Subcutaneous abdominal adipose tissue (tissue), 5 donors: ENCODE measurements at regions not wholly inside any gene's neighbourhood (a gene's known extent, or its start where the extent isn't known, plus 50 kb on each side); places are given as distances from the start of the nearest gene placed in this dataset.
A peak's percentile ranks its signal among the peaks of the same experiment; 100 is the strongest.

Source experiments
- H3K27ac ChIP-seq: one replicate; pipeline ENCODE4 v1.7.0; 2013; ENCODE audit warnings: low read depth, mild to moderate bottlenecking, inconsistent platforms, low read length, moderate library complexity
- H3K27me3 ChIP-seq, 5 donors: one replicate each; pipeline ENCODE4 v1.7.0; 2013; ENCODE audit warnings: low read length in 5 of 5, inconsistent platforms in 1 of 5; ENCODE audit not compliant: control insufficient read depth in 5 of 5, insufficient read depth in 4 of 5
- H3K36me3 ChIP-seq, 5 donors: one replicate each; pipeline ENCODE4 v1.7.0; 2013; ENCODE audit warnings: low read length in 5 of 5; ENCODE audit not compliant: control insufficient read depth in 5 of 5, insufficient read depth in 5 of 5
- H3K4me1 ChIP-seq, 5 donors: one replicate each; pipeline ENCODE4 v1.7.0; 2013; ENCODE audit warnings: low read length in 5 of 5, mild to moderate bottlenecking in 3 of 5, moderate library complexity in 1 of 5; ENCODE audit not compliant: control insufficient read depth in 5 of 5, insufficient read depth in 5 of 5
- H3K4me3 ChIP-seq, 5 donors: one replicate each; pipeline ENCODE4 v1.7.0; 2013; ENCODE audit warnings: low read length in 5 of 5, low read depth in 1 of 5
- H3K9ac ChIP-seq, 5 donors: one replicate each; pipeline ENCODE4 v1.7.0; 2013; ENCODE audit warnings: low read length in 5 of 5, mild to moderate bottlenecking in 4 of 5, moderate library complexity in 3 of 5
- H3K9me3 ChIP-seq, 5 donors: one replicate each; pipeline ENCODE4 v1.7.0; 2013; ENCODE audit warnings: low read length in 5 of 5; ENCODE audit not compliant: control insufficient read depth in 5 of 5
- donor health status: healthy.
- donor health status: healthy.
- donor health status: healthy.
- donor health status: healthy.
- donor health status: healthy.

DNA sequence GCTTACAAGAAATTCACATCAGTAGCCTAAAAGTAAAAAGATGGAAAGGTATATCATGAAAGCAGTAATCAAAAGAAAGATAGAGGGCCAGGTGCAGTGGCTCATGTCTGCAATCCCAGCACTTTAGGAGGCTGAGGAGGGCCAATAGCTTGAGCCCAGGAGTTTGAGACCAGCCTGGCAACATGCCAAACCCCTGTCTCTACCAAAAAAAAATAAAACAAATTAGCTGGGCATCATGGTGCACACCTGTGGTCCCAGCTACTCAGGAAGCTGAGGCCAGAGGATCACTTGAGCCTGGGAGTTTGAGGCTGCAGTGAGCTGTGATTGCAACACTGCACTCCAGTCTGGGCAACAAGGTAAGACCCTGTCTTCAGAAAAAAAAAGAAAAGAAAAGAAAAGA lies 55.5 kb downstream of the GSPT2 start:
- Histone ChIP-seq H3K4me3 (no peak overlapping the region), H3K9me3 (no peaks in the 10 kb centered on the region), H3K9ac (no peak overlapping the region), H3K4me1 (peaks cover 0 to 11% (median 3%) of the 10 kb centered on the region in 5 donors), H3K36me3 (no peaks in the 10 kb centered on the region), H3K27me3 (peaks cover 0 to 5% (median 0%) of the 10 kb centered on the region in 5 donors), H3K27ac (no peak overlapping the region)

DNA sequence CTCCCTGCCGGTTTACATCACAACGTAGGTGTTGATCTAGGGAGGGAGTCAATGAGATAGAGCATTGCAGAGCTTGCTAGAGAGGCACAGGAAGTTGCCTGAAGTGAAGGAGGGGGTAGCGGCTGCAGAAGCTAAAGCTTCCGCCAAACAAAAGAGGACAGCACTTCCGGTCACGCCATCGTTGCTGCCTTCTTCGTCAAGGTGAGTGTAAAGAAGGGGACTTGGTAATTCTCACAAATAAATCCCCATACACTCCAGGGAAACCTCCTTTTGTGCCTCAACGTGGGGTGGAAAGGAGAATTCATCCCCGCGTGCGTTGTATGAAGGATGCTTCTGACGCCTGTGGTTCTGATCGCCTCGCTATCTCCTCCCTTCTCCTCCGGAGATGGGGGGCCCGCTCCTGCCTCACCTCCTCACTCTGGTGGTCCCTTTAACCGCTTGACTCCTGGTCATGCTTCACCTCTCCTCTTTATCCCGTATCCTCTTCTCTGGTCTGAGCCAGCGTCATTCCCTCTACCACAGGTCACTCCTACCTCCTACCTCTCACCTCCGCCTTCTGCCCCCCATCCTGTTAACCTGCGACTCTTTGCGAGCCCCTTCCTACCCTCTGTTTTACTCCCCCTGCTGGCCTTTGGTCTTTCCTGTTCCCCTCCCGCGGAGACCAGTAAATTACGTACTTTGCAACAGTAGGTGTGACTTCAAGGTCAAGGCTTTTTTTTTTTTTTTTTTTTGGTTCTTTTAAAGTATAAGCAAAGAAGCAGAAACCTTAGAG lies 59.9 kb downstream of the GSPT2 start:
- Histone ChIP-seq H3K4me3 (peak overlapping the region; percentile 51 to 88 (median 82)), H3K27ac (no peak overlapping the region), H3K9ac (peak overlapping the region in 3 of 5 donors; percentile 16 to 51 (median 22)), H3K4me1 (peaks cover 0 to 12% (median 4%) of the 10 kb centered on the region in 5 donors), H3K36me3 (no peaks in the 10 kb centered on the region), H3K27me3 (peaks cover 0 to 5% (median 0%) of the 10 kb centered on the region in 5 donors), H3K9me3 (no peaks in the 10 kb centered on the region)

- Histone ChIP-seq H3K4me1 (peaks cover 0 to 12% (median 4%) of the 10 kb centered on the region in 5 donors), H3K9ac (no peak overlapping the region), H3K4me3 (peak overlapping the region in 3 of 5 donors; percentile 51 to 82 (median 81)), H3K27ac (no peak overlapping the region), H3K9me3 (no peaks in the 10 kb centered on the region), H3K36me3 (no peaks in the 10 kb centered on the region), H3K27me3 (peaks cover 0 to 5% (median 0%) of the 10 kb centered on the region in 5 donors)
These were observed 60.6 kb downstream of the GSPT2 start for GRCh38 chrX:51803833-51804232.

DNA sequence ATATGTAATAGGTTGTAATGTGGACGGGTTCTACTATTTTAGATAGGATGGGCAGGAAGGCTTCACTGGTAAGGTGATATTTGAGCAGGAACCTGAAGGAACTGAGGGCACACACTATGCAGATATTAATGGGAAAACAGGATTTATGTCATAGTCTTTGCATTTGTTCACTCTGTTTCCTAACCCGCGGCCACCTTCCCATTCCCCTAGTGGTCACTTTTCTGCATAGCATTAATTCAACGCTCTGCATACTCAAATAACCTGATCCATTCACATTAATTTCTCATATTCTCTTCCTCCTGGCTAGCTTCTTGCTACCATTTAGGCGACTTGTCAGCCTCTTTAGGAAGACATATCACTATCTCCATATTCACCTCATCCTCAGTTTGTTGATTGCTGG lies 61.5 kb downstream of the GSPT2 start:
- Histone ChIP-seq H3K9ac (no peak overlapping the region), H3K9me3 (no peaks in the 10 kb centered on the region), H3K4me3 (no peak overlapping the region), H3K4me1 (peaks cover 0 to 12% (median 4%) of the 10 kb centered on the region in 5 donors), H3K36me3 (no peaks in the 10 kb centered on the region), H3K27ac (no peak overlapping the region), H3K27me3 (peaks cover 0 to 5% (median 0%) of the 10 kb centered on the region in 5 donors)

DNA sequence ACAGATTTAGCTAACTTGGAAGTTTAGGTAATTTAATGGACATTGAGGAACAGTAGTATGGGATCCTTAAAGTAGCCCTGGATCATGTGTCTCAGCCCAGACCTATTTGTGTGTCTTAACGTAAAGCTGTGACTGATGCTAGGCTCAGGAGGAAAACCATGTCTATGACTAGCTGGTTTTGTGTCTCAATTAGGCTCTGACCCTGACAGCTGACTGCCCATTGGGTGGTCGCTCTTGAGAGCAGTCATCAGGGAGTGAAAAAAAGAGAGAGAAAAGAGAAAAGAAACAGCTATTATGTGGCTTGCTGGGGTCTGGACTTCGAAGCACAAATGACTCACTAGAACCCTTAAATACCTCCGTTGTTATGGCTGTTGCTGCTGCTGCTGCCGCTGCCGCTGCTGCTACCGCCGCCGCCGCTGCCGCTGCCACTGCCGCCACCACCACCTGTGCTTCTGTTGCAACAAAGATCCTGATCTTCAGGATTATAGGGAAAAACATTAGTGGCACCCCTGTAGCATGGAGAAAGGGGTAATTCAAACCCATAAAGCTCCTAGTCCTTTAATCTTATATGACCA lies 70.7 kb downstream of the GSPT2 start:
- H3K9ac ChIP-seq: no peak overlapping the region
- no peaks in the 10 kb centered on the region for H3K4me1 ChIP-seq
- H3K4me3 ChIP-seq: no peak overlapping the region
- no peaks in the 10 kb centered on the region for H3K9me3 ChIP-seq
- H3K36me3 ChIP-seq: no peaks in the 10 kb centered on the region
- no peak overlapping the region for H3K27ac ChIP-seq
- H3K27me3 ChIP-seq: peaks cover 0 to 11% (median 0%) of the 10 kb centered on the region in 5 donors

DNA sequence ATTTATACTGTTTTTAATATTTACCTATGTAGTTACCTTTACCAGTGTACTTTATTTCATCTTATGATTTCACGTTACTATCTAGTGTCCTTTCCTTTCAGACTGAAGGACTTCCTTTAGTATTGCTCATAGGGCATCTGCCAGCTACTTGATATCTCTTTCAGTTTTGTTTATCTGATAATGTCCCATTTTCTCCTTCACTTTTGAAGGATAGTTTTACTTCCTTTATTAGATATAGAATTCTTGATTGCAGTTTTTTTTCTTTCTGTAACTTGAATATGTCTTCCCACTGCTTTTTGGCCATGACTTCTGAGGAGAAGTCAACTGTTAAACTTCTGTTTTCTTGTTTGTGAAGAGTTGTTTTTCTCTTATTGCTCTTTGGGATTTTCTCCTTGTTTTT lies 69.4 kb upstream of the MAGED1 start:
- Histone ChIP-seq H3K4me3 (no peak overlapping the region), H3K9ac (no peak overlapping the region), H3K36me3 (no peaks in the 10 kb centered on the region), H3K27ac (no peak overlapping the region), H3K9me3 (no peaks in the 10 kb centered on the region), H3K4me1 (no peaks in the 10 kb centered on the region), H3K27me3 (peaks cover 0 to 4% (median 0%) of the 10 kb centered on the region in 5 donors)

- Histone ChIP-seq H3K9me3 (no peaks in the 10 kb centered on the region), H3K27ac (no peak overlapping the region), H3K4me1 (no peaks in the 10 kb centered on the region), H3K9ac (no peak overlapping the region), H3K36me3 (no peaks in the 10 kb centered on the region), H3K27me3 (peaks cover 0 to 4% (median 0%) of the 10 kb centered on the region in 5 donors), H3K4me3 (no peak overlapping the region)
These were observed 68.0 kb upstream of the MAGED1 start for GRCh38 chrX:51825436-51825835.

- Histone ChIP-seq H3K36me3 (no peaks in the 10 kb centered on the region), H3K27ac (no peak overlapping the region), H3K9ac (no peak overlapping the region), H3K9me3 (no peaks in the 10 kb centered on the region), H3K4me3 (no peak overlapping the region), H3K27me3 (peaks cover 0 to 3% (median 0%) of the 10 kb centered on the region in 5 donors), H3K4me1 (peaks cover 0 to 5% (median 0%) of the 10 kb centered on the region in 5 donors)
These were observed 59.3 kb upstream of the MAGED1 start for GRCh38 chrX:51834076-51834475.

DNA sequence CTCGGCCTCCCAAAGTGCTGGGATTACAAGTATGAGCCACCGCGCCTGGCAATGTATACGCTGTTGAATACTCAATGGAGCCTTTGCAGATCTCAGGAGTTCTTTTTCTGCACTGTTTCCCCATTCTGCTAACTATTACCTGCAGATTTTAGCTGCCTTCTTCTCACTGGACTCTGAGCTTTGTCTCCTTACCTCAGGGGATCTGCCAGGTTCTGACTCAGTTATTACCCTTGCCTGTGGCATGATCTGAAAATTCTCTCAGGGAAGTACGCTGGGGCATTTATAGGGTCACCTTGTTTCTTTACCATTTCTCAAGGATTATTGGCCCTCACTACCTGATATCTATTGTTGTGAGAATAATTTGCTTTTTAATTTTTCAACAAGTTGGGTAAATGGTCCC lies 56.6 kb upstream of the MAGED1 start:
- H3K27ac ChIP-seq: no peak overlapping the region
- no peak overlapping the region for H3K9ac ChIP-seq
- peaks cover 0 to 3% (median 0%) of the 10 kb centered on the region in 5 donors for H3K27me3 ChIP-seq
- no peak overlapping the region for H3K4me3 ChIP-seq
- no peaks in the 10 kb centered on the region for H3K9me3 ChIP-seq
- peaks cover 0 to 5% (median 0%) of the 10 kb centered on the region in 5 donors for H3K4me1 ChIP-seq
- no peaks in the 10 kb centered on the region for H3K36me3 ChIP-seq

GRCh38 chrX:51837451-51837850 lies 56.0 kb upstream of the MAGED1 start:
- H3K9me3 ChIP-seq: no peaks in the 10 kb centered on the region
- H3K36me3 ChIP-seq: no peaks in the 10 kb centered on the region
- peaks cover 0 to 5% (median 0%) of the 10 kb centered on the region in 5 donors for H3K4me1 ChIP-seq
- no peak overlapping the region for H3K4me3 ChIP-seq
- H3K27me3 ChIP-seq: peaks cover 0 to 3% (median 0%) of the 10 kb centered on the region in 5 donors
- H3K9ac ChIP-seq: no peak overlapping the region
- H3K27ac ChIP-seq: no peak overlapping the region
